Right lobe of liver (tissue), 4 donors: ENCODE measurements at regions not wholly inside any gene's neighbourhood (a gene's known extent, or its start where the extent isn't known, plus 50 kb on each side); places are given as distances from the start of the nearest gene placed in this dataset.

Source experiments
- CTCF ChIP-seq, 4 donors: fragments of 200-600 bp in 3 of 4; fragments of 450-650 bp in 1 of 4; IDR thresholded peaks; one replicate each; pipeline versions ENCODE4 v1.5.1 to v1.8.0; 2016 to 2022; ENCODE audit warnings: antibody characterized with exemption in 4 of 4, mild to moderate bottlenecking in 2 of 4
- POLR2A ChIP-seq: fragments of 450-650 bp; IDR thresholded peaks from one replicate; pipeline ENCODE4 v1.6.1; 2017; ENCODE audit warnings: antibody characterized with exemption, mild to moderate bottlenecking
- donor health status: DM: no; HTN: no; CAD: no.
- donor health status: DM: no; HTN: no; CAD: no.
- donor health status: DM: no; HTN: yes; CAD: no.

GRCh38 chr11:28459912-28460311, 351.7 kb downstream of the METTL15 start:
- no peak for TF ChIP-seq CTCF (IDR thresholded peaks at IDR 0.05)
- TF ChIP-seq POLR2A, result no peak
